ENCODE measurements at regions not wholly inside any gene's neighbourhood (a gene's known extent, or its start where the extent isn't known, plus 50 kb on each side); places are given as distances from the start of the nearest gene placed in this dataset.

DNA sequence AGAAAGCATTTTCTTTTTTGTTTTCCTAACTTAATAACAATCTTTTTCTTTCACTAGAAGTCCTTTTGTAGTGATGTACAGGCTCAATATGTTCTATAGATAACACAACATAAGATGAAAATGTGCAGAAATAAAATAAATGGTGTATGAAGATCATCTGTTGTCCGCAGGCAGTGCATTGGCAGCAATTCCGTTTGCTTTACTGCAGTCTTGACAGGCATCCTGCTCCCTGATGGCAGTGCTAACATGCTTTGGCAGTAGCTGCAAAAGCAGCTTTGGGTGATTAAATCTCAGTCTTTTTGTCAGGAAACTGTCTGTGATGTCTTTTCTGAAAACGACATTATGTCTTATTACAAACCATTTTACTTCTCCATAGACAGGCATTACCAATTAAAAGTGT is 131.4 kb downstream of the TRAM1L1 start:
- TF ChIP-seq, protein P1, sequence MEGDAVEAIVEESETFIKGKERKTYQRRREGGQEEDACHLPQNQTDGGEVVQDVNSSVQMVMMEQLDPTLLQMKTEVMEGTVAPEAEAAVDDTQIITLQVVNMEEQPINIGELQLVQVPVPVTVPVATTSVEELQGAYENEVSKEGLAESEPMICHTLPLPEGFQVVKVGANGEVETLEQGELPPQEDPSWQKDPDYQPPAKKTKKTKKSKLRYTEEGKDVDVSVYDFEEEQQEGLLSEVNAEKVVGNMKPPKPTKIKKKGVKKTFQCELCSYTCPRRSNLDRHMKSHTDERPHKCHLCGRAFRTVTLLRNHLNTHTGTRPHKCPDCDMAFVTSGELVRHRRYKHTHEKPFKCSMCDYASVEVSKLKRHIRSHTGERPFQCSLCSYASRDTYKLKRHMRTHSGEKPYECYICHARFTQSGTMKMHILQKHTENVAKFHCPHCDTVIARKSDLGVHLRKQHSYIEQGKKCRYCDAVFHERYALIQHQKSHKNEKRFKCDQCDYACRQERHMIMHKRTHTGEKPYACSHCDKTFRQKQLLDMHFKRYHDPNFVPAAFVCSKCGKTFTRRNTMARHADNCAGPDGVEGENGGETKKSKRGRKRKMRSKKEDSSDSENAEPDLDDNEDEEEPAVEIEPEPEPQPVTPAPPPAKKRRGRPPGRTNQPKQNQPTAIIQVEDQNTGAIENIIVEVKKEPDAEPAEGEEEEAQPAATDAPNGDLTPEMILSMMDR (IDR thresholded peaks at IDR 0.05): no peak
- TF ChIP-seq POLR2A (IDR thresholded peaks at IDR 0.05): no peak
